ENCODE measurements at regions not wholly inside any gene's neighbourhood (a gene's known extent, or its start where the extent isn't known, plus 50 kb on each side); places are given as distances from the start of the nearest gene placed in this dataset.

GRCh38 chr21:15326032-15326867 lies 261.4 kb upstream of the NRIP1 start:
- TF ChIP-seq EGR2 (tag by site-specific recombination; IDR thresholded peaks at IDR 0.05; ENCODE audit: low read depth) (no peak), ZNF654 (tag by site-specific recombination; IDR thresholded peaks at IDR 0.05; ENCODE audit: low read depth) (no peak), ZNF132 (tag by site-specific recombination; IDR thresholded peaks at IDR 0.05; ENCODE audit: borderline replicate concordance) (no peak), CTCF (tag by site-specific recombination; IDR thresholded peaks at IDR 0.05) (no peak), ZSCAN18 (tag by site-specific recombination; IDR thresholded peaks at IDR 0.05) (no peak), ZSCAN16 (tag by site-specific recombination; IDR thresholded peaks at IDR 0.05) (no peak), ELK4 (IDR thresholded peaks at IDR 0.05; ENCODE audit: borderline replicate concordance, low read depth, low read length) (no peak), ZNF24 (tag by site-specific recombination; IDR thresholded peaks at IDR 0.05) (no peak), ZXDB (tag by site-specific recombination; IDR thresholded peaks at IDR 0.05) (no peak), ZBTB17 (tag by site-specific recombination; IDR thresholded peaks at IDR 0.05) (no peak), ZNF274 (IDR thresholded peaks at IDR 0.05; ENCODE audit: low read length) (no peak), ZNF274 (tag by site-specific recombination; IDR thresholded peaks at IDR 0.05; ENCODE audit: borderline replicate concordance) (no peak), ZNF645 (tag by site-specific recombination; IDR thresholded peaks at IDR 0.05) (no peak)

All from HEK293 (cell line).